ENCODE measurements at regions not wholly inside any gene's neighbourhood (a gene's known extent, or its start where the extent isn't known, plus 50 kb on each side); places are given as distances from the start of the nearest gene placed in this dataset.
"Not testable (repeated sequence)": the region's sequence is repeated elsewhere in the genome, so short reads cannot be mapped to it uniquely, and the experiment has no call there.

GRCh38 chr9:16052757-16053530 lies 500.1 kb downstream of the CCDC171 start:
- DNase-seq (ENCODE audit: low read depth): no peak

GRCh38 chr9:16057541-16057940 lies 504.7 kb downstream of the CCDC171 start:
- DNase-seq (ENCODE audit: low read depth): no peak

GRCh38 chr9:16058131-16058549 lies 505.3 kb downstream of the CCDC171 start:
- peak; percentile 83 for DNase-seq (ENCODE audit: low read depth)

GRCh38 chr9:16060436-16061129 lies 507.7 kb downstream of the CCDC171 start:
- DNase-seq (ENCODE audit: low read depth): peak; percentile 14

GRCh38 chr9:16062542-16063240 lies 509.8 kb downstream of the CCDC171 start:
- DNase-seq (ENCODE audit: low read depth): peak; percentile 96

DNA sequence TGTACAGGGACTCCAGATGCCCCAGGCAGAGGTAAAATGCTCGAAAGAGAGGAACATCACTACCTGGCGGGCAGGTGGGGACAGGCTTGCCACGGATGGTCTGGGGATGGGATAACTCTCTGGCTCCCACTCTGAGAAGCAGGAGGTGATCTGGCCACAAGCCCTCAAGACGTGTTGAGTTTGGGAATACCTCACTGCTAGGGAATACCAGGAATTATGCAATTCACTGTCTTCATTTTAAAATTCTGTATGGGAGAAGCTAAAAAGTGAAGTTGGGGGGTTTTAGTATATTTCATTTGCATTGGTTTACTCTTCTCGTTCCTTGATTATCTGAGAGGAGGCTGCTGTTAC lies 510.4 kb downstream of the CCDC171 start:
- no peak for DNase-seq (ENCODE audit: low read depth)

DNA sequence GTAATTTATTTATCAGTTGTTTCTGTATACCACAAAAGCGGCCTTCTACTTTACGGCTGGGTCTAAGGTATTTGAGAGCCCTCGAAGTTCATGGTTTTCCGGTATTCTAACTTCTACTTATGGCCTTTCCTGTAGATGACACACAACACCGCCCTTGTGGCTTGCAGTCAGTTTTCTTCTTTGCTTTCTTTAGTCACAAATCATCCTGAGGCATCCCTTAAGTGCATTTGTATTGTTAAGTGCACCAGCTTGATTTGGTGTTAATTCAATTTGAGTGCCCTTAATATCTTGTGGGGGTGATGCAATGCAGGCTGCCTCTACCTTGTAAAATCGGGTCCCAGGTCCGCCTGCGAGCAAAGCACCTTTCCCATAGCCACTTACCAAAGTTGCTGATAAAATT lies 511.9 kb downstream of the CCDC171 start:
- DNase-seq (ENCODE audit: low read depth): no peak

DNA sequence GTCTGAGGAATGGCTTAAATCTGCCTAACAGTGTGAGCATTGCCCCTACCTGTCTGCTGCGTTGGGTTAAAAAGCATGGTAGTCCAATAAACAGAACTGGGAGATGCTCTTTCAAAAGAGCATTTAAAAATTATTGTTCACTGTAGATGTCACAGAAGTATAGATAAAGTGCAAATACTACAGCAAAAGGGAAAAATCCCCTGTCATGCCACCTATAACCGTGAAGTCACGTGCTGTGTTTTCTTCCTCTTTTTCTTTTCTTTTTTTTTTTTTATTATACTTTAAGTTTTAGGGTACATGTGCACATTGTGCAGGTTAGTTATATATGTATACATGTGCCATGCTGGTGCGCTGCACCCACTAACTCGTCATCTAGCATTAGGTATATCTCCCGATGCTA lies 513.4 kb downstream of the CCDC171 start:
- DNase-seq (ENCODE audit: low read depth): not testable (repeated sequence)

- no peak for DNase-seq (ENCODE audit: low read depth)
These were observed 515.6 kb downstream of the CCDC171 start for GRCh38 chr9:16068476-16068875.

DNA sequence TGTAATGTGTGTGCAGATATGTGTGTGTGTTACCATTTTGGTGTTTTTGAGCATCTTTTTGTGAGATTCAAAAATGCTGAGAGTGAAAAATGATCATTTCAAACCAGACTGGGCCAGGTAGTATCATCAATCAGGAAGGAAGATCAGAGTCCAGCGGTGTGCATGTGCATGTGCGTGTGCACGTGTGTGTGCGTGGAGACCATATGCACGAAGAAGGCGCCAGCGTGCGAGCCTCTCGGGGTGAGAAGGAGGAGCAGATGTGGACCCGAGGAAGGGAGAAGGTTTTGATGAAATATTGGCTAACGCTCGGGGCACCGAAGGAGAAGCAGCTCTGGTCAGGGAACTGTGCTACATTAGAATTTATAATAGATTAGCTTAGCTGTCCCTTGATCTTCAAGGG lies 516.4 kb downstream of the CCDC171 start:
- no peak for DNase-seq (ENCODE audit: low read depth)

GRCh38 chr9:16069671-16070454 lies 517.0 kb downstream of the CCDC171 start:
- DNase-seq (ENCODE audit: low read depth): no peak

DNA sequence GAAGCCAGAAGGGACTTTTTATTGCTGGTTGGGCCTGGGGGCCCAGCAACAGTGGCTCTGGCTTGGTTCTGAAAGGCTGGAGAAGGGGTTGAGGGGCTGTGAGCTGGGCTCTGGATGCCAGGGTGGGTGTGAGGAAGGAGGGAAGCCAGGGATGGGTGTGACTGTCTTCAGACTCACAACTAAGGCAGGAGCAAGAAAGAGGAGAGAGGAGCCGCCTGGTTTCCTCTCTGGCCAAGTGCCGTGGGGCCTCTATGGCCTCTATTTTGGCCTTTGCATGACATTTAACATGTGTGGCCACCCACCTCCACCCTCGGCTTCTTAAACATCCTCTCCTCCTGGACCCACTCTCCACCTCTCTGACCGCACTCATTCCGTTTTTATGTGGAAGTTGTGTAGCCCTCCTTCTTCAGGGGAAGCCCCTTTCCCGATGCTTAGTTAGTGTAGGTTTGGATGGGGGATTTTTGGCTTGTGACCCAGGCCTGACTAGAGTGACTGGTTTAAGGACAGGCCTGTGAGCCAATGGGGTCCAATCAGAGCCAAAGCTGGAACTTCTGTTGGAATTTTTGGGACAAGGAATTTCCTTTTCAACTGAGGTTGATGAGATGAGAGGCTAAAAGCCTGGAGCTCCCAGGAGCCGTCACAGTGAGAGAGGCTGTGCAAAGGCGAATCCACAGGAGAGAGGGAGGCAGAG lies 517.8 kb downstream of the CCDC171 start:
- DNase-seq (ENCODE audit: low read depth): no peak

DNA sequence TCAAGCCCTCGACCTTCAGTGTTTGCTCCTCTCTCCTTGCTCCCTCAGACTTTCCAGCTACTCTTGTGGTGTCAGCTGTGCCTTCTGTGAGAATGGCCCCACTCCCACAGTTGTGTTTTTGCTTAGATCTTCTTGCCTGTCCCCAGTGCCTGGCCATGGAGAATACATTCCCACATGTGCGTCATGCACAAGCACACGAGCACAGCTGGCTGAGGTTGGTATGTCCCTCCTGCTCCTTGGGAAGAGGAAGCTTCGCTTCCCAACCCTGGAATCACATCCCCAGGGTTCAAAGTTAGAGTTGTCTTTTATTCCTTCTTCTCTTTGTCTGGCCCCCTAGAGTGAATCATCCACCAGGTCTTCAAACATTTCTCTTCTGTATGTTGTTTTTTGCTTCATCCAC lies 518.6 kb downstream of the CCDC171 start:
- no peak for DNase-seq (ENCODE audit: low read depth)

- no peak for DNase-seq (ENCODE audit: low read depth)
These were observed 522.1 kb downstream of the CCDC171 start for GRCh38 chr9:16074963-16075362.

GRCh38 chr9:16075696-16076095 lies 522.9 kb downstream of the CCDC171 start:
- DNase-seq (ENCODE audit: low read depth): no peak

- no peak for DNase-seq (ENCODE audit: low read depth)
These were observed 523.7 kb downstream of the CCDC171 start for GRCh38 chr9:16076511-16076910.

DNA sequence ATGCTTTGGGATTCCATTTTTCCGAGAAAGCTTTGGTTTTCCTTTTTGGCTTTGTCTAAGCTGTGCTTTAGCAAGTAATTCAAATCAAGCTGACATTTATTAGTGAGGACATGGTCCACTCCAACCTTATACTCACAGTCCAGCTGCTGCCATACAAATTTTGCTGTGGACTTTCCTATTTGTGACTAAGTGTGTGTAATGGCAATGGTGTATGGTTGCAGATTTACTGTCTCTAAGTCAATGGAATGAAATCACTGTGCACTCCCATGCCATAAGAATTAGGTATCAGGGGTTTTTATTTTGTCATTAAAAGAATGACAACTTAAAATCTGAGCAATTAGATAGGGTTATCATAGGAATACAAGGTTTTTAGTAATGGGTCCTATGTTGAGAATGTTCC lies 530.0 kb downstream of the CCDC171 start:
- no peak for DNase-seq (ENCODE audit: low read depth)

GRCh38 chr9:16085167-16085726 lies 532.4 kb downstream of the CCDC171 start:
- no peak for DNase-seq (ENCODE audit: low read depth)

DNA sequence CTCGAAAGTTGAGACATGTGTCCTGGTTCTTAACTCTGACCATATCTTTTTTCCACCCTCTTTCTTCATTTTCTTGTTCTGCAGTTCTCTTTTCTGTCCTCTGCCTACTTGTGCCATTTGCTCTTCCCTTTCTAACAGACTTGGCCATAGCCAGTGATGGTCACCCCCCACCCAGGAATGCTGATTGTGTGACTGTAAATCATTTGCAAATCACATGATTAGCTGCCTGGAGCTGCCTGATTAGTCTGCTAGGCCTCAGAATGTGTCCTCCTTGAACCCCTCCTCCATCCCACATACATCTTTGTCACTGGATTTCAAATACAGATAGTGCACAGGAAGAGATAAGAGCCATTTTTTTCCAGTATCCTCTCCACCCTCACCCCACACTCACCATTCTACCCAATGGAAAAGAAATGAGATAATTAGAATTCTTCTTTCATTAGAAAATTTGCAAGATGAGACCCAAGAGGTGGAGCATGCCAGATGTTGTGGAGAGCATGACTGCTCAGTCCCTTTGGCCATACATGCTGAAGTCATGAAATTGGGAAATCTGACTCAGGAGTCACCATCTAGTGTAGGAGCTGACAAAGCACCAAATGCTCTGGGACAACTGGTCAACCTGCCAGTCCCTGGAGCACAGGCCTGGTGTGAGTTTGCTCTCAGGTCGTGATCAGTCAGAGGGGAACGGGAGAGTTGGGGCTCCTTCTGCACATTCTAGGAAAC lies 538.2 kb downstream of the CCDC171 start:
- no peak for DNase-seq (ENCODE audit: low read depth)
